LNCAP (cell line): ENCODE measurements at regions not wholly inside any gene's neighbourhood (a gene's known extent, or its start where the extent isn't known, plus 50 kb on each side); places are given as distances from the start of the nearest gene placed in this dataset.

Experiments used
- CTCF ChIP-seq: fragments of 450-650 bp; IDR thresholded peaks from 2 replicates; pipeline ENCODE4 v1.5.1; 2017; ENCODE audit warnings: mild to moderate bottlenecking

DNA sequence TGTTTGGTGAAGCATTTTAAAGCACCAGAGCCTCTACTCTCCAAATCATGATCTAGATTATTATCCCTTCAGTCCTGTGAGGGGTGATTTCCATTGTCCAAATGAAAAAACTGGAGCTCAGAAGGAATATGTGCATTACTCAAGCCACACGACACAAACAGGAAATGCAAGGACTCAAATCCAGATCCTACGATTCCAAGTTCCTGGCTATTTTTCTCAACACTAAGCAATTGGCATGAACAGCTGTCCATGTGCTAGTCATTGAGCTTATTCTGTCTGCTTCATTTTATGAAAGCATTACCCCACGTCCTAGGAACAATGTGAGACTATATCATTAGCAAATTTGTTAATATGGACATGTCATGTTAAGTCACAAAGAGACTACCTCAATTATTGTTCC lies 273.1 kb upstream of the LYPLAL1 start:
- no peak for TF ChIP-seq CTCF

DNA sequence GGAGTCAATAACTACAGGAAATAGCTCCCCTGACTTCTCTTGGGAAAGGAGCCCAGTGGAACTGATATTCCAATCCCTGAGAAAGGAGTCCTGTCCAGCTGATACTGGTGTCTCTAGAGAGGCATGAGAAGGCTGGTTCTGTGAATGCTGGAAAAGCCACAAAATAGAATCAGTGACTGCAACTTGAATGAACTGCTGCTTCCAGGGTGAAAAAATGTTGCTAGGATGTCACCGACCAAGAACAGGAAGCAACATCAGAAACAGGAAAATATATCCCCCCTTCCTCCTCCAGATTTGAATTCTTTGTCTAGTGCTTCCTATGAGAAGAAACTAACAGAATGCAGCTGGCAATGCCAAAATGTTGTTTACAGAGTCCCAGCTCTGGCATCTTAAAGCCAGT lies 269.3 kb upstream of the LYPLAL1 start:
- TF ChIP-seq CTCF, result no peak

DNA sequence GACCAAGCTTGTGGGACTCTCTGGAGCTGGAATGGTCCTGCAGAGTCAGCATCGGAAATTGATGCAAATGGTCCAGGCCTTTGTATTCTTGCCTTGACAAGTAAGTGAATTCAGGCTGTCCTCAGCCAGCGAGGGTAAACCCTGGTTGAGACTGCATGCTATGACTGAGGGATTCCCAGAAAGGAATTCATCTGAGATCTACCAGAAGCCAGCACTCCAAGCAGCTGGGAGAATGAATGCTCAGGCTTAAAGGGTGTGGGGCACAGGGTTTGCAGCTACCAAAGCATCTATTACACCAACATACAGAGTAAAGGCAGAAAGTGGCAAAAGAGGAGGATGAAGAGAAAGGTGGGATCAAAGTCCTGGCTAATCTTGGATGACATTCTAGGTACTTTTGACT lies 257.0 kb upstream of the LYPLAL1 start:
- TF ChIP-seq CTCF, result no peak

GRCh38 chr1:218917656-218918055 lies 256.0 kb upstream of the LYPLAL1 start:
- TF ChIP-seq CTCF, result no peak

GRCh38 chr1:218925777-218926176 lies 247.9 kb upstream of the LYPLAL1 start:
- no peak for TF ChIP-seq CTCF

DNA sequence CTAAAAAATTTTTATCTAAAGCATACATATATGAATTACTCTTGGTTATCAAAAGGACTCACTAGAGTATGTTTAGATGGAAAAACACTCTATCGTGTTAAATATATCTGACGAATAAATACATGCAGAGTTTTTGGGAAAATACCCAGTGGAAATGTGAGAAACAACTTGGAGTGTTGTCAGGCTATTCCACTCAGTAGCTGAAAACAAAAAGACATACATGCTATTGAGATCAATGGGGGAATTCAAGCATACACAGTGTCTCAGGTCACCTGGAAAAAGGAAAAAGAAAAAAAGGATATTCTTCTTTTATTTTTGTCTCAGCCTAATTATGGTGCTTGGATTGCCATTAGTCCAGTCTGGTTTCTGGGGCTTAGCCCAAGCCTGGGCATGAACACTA lies 247.0 kb upstream of the LYPLAL1 start:
- no peak for TF ChIP-seq CTCF

DNA sequence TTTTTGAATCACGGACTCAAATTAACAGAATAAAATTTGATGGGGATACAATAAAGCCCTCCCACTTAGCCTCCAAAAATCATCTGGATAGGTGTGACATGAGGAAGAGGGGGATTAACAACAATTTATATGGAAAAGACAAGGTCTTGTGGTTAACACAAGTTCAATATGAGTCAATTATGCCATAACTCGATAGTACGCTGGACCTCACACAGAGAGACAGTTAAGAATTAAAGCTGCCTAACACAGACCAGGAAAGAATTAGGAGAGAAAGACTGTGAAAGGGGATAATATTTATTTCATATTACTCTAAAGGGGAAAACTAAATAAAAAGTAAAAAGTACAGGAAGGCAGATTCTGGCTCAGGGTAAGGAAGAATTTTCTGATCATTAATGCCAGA lies 243.7 kb upstream of the LYPLAL1 start:
- no peak for TF ChIP-seq CTCF

- TF ChIP-seq CTCF, result no peak
Observed at GRCh38 chr1:218930472-218931241, 243.0 kb upstream of the LYPLAL1 start.
